ENCODE measurements at regions not wholly inside any gene's neighbourhood (a gene's known extent, or its start where the extent isn't known, plus 50 kb on each side); places are given as distances from the start of the nearest gene placed in this dataset.

GRCh38 chr3:177624528-177625495 lies 427.5 kb upstream of the TBL1XR1 start:
- TF ChIP-seq REST (IDR thresholded peaks at IDR 0.05; ENCODE audit: insufficient read depth in 1 of 2, low read depth in 2 of 2, low read length in 2 of 2), result no peak
- no peak for TF ChIP-seq SIN3A (IDR thresholded peaks at IDR 0.05; ENCODE audit: borderline replicate concordance, insufficient read depth, low read length)
- TF ChIP-seq TAF1 (IDR thresholded peaks at IDR 0.05; ENCODE audit: borderline replicate concordance, insufficient read depth, low read length), result no peak
- TF ChIP-seq FOXP2 (optimal IDR thresholded peaks at IDR 0.05; ENCODE audit: borderline replicate concordance, extremely low read depth, extremely low read length, insufficient read depth), result no peak
- no peak for TF ChIP-seq POLR2AphosphoS5 (IDR thresholded peaks at IDR 0.05; ENCODE audit: low read depth, low read length)

- TF ChIP-seq SIN3A (IDR thresholded peaks at IDR 0.05; ENCODE audit: borderline replicate concordance, insufficient read depth, low read length) (no peak), FOXP2 (optimal IDR thresholded peaks at IDR 0.05; ENCODE audit: borderline replicate concordance, extremely low read depth, extremely low read length, insufficient read depth) (no peak), REST (IDR thresholded peaks at IDR 0.05; ENCODE audit: insufficient read depth in 1 of 2, low read depth in 2 of 2, low read length in 2 of 2) (no peak), POLR2AphosphoS5 (IDR thresholded peaks at IDR 0.05; ENCODE audit: low read depth, low read length) (no peak), TAF1 (IDR thresholded peaks at IDR 0.05; ENCODE audit: borderline replicate concordance, insufficient read depth, low read length) (no peak)
Observed at GRCh38 chr3:177626045-177626444, 428.8 kb upstream of the TBL1XR1 start.

GRCh38 chr3:177629276-177629675 lies 432.0 kb upstream of the TBL1XR1 start:
- TF ChIP-seq POLR2AphosphoS5 (IDR thresholded peaks at IDR 0.05; ENCODE audit: low read depth, low read length) (no peak), REST (IDR thresholded peaks at IDR 0.05; ENCODE audit: insufficient read depth in 1 of 2, low read depth in 2 of 2, low read length in 2 of 2) (no peak), SIN3A (IDR thresholded peaks at IDR 0.05; ENCODE audit: borderline replicate concordance, insufficient read depth, low read length) (no peak), FOXP2 (optimal IDR thresholded peaks at IDR 0.05; ENCODE audit: borderline replicate concordance, extremely low read depth, extremely low read length, insufficient read depth) (no peak), TAF1 (IDR thresholded peaks at IDR 0.05; ENCODE audit: borderline replicate concordance, insufficient read depth, low read length) (no peak)

GRCh38 chr3:177633671-177634207 lies 436.5 kb upstream of the TBL1XR1 start:
- TF ChIP-seq POLR2AphosphoS5 (IDR thresholded peaks at IDR 0.05; ENCODE audit: low read depth, low read length), result no peak
- TF ChIP-seq REST (IDR thresholded peaks at IDR 0.05; ENCODE audit: insufficient read depth in 1 of 2, low read depth in 2 of 2, low read length in 2 of 2), result no peak
- no peak for TF ChIP-seq FOXP2 (optimal IDR thresholded peaks at IDR 0.05; ENCODE audit: borderline replicate concordance, extremely low read depth, extremely low read length, insufficient read depth)
- no peak for TF ChIP-seq TAF1 (IDR thresholded peaks at IDR 0.05; ENCODE audit: borderline replicate concordance, insufficient read depth, low read length)
- no peak for TF ChIP-seq SIN3A (IDR thresholded peaks at IDR 0.05; ENCODE audit: borderline replicate concordance, insufficient read depth, low read length)
